Motor neuron (in vitro differentiated cells): ENCODE measurements at regions not wholly inside any gene's neighbourhood (a gene's known extent, or its start where the extent isn't known, plus 50 kb on each side); places are given as distances from the start of the nearest gene placed in this dataset.

Experiments
- ATAC-seq, 8 experiments: fragments of 200-7000 bp; cut with Tn5 transposase; replicated peaks in 6 of 8; 2 replicates each; pipeline ENCODE4 v1.8.0; 2021; ENCODE audit warnings: mild to moderate bottlenecking in 8 of 8, moderate library complexity in 8 of 8
- H3K27ac ChIP-seq, 2 donors: fragments of 250-450 bp; sonication (Bioruptor Pico); 2 replicates each; pipeline ENCODE4 v1.9.0; 2021; ENCODE audit warnings: antibody characterized with exemption in 2 of 2, mild to moderate bottlenecking in 2 of 2, moderate library complexity in 1 of 2
- H3K4me1 ChIP-seq, 2 donors: fragments of 250-450 bp; sonication (Bioruptor Pico); replicated peaks in 1 of 2; 2 replicates each; pipeline ENCODE4 v1.6.1; 2021; ENCODE audit warnings: antibody characterized with exemption in 2 of 2, mild to moderate bottlenecking in 2 of 2, moderate library complexity in 1 of 2
- H3K4me3 ChIP-seq, 5 donors: fragments of 250-450 bp; sonication (Bioruptor Pico); 2 replicates each; pipeline ENCODE4 v1.9.0; 2021; ENCODE audit warnings: antibody characterized with exemption in 5 of 5, mild to moderate bottlenecking in 5 of 5, moderate library complexity in 4 of 5
- WGBS, 10 experiments: fragments of 450-650 bp; shearing (Covaris generic); methylation state at CpG; one replicate each; pipeline ENCODE4 v1.0.0; 2022; 5-methylcytosine and 5-hydroxymethylcytosine counted together
- in situ Hi-C, 9 experiments: fragments of 400-800 bp; cut with MboI; loops; one replicate each; pipeline ENCODE4 v1.15.0; 2021; ENCODE audit warnings: low sequenced_read_pairs in 9 of 9, low pct_unique_long_range_greater_than_20kb in 2 of 9; ENCODE audit not compliant: unreplicated experiment in 9 of 9

DNA sequence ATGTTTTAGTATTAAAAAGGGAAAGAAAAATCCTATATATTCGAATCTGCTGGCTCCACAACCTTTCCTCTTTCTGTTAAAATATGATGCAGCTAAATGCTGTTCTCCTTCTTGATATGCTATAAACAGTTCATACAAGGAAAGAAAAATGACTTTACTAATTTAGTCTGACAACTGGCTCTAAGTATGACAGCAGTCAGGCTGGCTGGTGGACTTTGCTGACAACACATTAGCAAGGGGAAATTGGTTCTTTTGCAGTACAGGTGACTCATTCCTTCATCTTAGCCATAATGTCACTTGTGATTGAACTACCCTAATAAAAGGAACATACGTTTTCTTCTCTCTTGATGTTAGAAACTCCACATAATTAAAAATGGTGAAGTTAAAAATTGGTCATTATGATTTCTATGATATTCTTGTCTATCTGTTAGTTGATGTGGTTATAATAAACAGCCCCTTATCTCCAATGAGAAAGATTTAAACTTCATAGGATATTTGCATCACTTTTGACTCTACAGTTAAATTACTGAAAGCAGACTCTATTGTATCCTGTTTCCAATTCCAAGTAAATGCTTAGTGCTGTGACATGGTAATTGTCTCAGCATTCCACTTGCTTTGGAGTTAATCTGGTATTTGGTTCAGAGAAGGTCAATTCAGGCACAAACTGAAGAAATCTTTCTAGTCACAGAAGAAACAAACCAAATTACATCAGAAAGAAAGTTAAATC, 315.3 kb upstream of the GULP1 start:
- H3K27ac ChIP-seq = no peak overlapping the region
- 45 to 85% (median 63%) methylated on average over 2 of the region's 2 CpGs; no CpG with 5 or more reads in 2 of the 10 experiments for WGBS, 10 experiments
- no peak overlapping the region for H3K4me3 ChIP-seq
- in situ Hi-C loops = no loop called here
- peak in 5 of 8 experiments; percentile 95 to 98 (median 96) for ATAC-seq
- peaks cover 0 to 4% of the 10 kb centered on the region in 2 donors for H3K4me1 ChIP-seq

- 40 to 93% (median 82%) methylated on average over 1 to 3 of the region's 3 CpGs for WGBS, 10 experiments
- H3K4me3 ChIP-seq = no peak overlapping the region
- H3K4me1 ChIP-seq = peaks cover 0 to 4% of the 10 kb centered on the region in 2 donors
- in situ Hi-C loops = no loop called here
- no peak for ATAC-seq
- H3K27ac ChIP-seq = no peak overlapping the region
These were observed 314.7 kb upstream of the GULP1 start for GRCh38 chr2:187976986-187977333.

DNA sequence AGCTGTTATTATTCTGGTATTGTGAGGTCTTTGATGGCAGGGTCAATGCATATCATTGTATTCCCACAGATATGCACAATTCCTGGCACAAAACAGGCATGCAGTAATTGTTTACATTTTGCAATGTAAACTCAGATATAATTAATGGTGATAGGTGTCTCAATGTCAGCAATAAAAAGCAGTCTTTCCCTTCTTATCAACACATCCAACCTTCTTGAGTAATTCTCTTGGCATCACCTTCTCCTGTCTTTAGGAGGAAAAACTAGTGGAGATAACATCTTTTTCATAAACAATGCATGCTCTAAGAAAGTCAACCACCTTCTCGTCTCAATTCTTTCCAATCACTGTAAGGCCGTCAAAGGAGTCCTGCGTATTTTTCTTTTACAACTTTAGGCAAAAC, 313.3 kb upstream of the GULP1 start:
- H3K27ac ChIP-seq = no peak overlapping the region
- no peak overlapping the region for H3K4me3 ChIP-seq
- H3K4me1 ChIP-seq = peaks cover 0 to 4% of the 10 kb centered on the region in 2 donors
- WGBS, 10 experiments = 90 to 100% (median 100%) methylated on average over 2 to 3 of the region's 3 CpGs; no CpG with 5 or more reads in 1 of the 10 experiments
- ATAC-seq = no peak
- in situ Hi-C loops = no loop called here

GRCh38 chr2:187982668-187983067, 309.0 kb upstream of the GULP1 start:
- Histone ChIP-seq H3K4me3 (no peak overlapping the region), H3K27ac (no peak overlapping the region), H3K4me1 (peaks cover 0 to 3% of the 10 kb centered on the region in 2 donors)
- ATAC-seq = peak in 2 of 8 experiments; percentile 79 to 82
- WGBS, 10 experiments = 0 to 100% (median 56%) methylated on average over 1 of the region's 1 CpG; no CpG with 5 or more reads in 2 of the 10 experiments
- in situ Hi-C loops = no loop called here

GRCh38 chr2:187985195-187985594, 306.5 kb upstream of the GULP1 start:
- in situ Hi-C loops = no loop called here
- 50 to 100% (median 84%) methylated on average over 1 to 2 of the region's 2 CpGs; no CpG with 5 or more reads in 3 of the 10 experiments for WGBS, 10 experiments

GRCh38 chr2:187985923-187986322, 305.8 kb upstream of the GULP1 start:
- in situ Hi-C loops = no loop called here
- Histone ChIP-seq H3K4me1 (peaks cover 0 to 3% of the 10 kb centered on the region in 2 donors), H3K4me3 (no peak overlapping the region), H3K27ac (no peak overlapping the region)
- WGBS, 10 experiments = 20 to 90% (median 64%) methylated on average over 1 to 4 of the region's 4 CpGs; no CpG with 5 or more reads in 2 of the 10 experiments
- ATAC-seq = peak in 2 of 8 experiments; percentile 9 to 54

More at GRCh38 chr2:187985195-187985594, 306.5 kb upstream of the GULP1 start:
- Histone ChIP-seq H3K27ac (no peak overlapping the region), H3K4me3 (no peak overlapping the region), H3K4me1 (peaks cover 0 to 3% of the 10 kb centered on the region in 2 donors)
- no peak for ATAC-seq

DNA sequence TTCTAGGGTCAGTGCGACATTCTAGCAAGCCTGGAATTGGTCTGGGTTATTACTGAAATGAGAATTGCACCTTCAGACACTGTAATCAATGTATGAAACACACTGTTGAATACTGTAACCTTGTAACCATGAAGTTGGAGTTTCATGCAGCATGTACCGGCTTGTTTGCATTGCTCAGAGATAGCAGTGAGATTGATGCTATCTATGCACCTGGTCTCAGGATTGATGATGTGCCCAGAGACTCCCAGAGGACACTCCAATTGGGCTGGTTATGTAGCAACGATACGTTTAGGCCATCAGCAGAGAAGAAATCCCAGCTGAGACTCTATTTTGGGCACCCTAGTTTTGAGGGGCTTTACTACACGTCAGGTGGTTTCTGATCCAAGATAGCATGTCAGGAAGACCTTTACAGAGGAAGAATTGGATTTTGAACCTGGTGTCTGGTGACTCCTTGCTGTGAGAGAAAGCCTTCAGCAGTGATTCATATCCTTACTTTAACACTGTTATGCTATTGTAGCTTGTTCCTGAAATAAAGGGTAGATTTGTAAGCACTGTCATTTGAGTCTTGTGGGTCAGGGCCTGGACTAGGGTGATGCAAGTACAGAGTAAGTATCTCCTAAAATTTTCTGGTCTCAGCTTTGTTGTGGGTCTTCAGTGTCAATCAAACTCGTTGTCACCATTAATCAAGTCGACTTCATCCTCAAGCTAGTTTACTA, 305.1 kb upstream of the GULP1 start:
- ATAC-seq = peak in 5 of 8 experiments; percentile 35 to 56 (median 48)
- Histone ChIP-seq H3K4me3 (no peak overlapping the region), H3K27ac (no peak overlapping the region), H3K4me1 (peaks cover 0 to 3% of the 10 kb centered on the region in 2 donors)
- in situ Hi-C loops = no loop called here
- WGBS, 10 experiments = 66 to 100% (median 92%) methylated on average over 2 to 7 of the region's 7 CpGs; no CpG with 5 or more reads in 1 of the 10 experiments

DNA sequence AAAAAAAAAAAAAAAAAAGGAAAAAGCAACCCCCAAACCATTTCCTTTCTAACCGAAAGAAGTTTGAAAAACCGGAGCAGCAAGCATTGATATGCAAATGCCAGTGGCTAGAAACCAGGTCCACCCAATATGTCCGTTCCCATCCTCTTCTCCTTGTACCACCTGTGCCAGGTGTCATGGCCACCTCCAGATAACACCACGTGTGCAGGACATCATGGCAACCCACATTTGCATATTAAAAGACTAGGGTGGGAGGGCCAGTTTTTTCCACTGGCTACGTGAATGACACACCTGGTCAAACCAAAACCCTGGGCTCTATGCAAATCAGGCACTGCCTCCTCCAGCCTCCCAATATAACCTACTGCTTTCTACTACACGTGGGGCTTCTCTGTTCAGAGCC, 303.3 kb upstream of the GULP1 start:
- 0 to 100% (median 66%) methylated on average over 1 to 5 of the region's 6 CpGs for WGBS, 10 experiments
- Histone ChIP-seq H3K4me1 (peaks cover 0 to 3% of the 10 kb centered on the region in 2 donors), H3K4me3 (no peak overlapping the region), H3K27ac (no peak overlapping the region)
- no peak for ATAC-seq
- in situ Hi-C loops = no loop called here

DNA sequence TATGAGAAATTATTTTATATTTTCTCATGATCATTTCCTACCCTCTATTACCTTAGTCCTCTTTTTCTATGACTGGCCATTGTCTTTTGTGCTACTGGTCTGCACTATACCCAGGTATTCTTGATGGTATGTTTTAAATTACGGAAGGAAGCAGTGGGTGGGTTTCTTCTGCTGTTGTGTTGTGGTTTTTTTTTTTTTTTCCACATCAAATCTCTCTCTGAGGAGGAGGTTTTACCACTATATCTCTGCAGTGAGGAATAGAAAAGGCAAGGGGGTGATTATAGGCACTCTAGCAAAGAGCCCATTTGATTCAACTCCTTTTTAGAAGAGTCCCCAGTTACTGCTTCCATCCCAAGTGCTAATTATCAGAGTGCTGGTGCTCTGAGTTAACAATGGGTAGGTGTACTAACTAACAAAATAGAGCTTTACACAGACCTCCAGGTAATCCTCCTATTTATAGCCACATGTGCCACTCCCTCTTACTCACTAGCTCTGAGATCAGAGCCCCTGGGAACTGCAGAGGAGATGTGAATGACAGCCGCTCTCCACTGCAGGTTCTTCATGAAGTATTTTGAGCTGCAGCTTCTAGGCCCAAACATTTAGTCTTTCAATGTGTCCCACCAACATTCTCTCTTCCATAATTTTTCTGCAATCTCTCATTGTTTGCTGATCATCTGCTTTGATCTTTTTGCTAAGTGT, 301.6 kb upstream of the GULP1 start:
- in situ Hi-C loops = no loop called here
- Histone ChIP-seq H3K4me3 (no peak overlapping the region), H3K27ac (no peak overlapping the region), H3K4me1 (peaks cover 0 to 3% of the 10 kb centered on the region in 2 donors)
- no peak for ATAC-seq
- WGBS, 10 experiments = 60 to 100% (median 95%) methylated on average over 1 to 2 of the region's 2 CpGs; no CpG with 5 or more reads in 2 of the 10 experiments

DNA sequence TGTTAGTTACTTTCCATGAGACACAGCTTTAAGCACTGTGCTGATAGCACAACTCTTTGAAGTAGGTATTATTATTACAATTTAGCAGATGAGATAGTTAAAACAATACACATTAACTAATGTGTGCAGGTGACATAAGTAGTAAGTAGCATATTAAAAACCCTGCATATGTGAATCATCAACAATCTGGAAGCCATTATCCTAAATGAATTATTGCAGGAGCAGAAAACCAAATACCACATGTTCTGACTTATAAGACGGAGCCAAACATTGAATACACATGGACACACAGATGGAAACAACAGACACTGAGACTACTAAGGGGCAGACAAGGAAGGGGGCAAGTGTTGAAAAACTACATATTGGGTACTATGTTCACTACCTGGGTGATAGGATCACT, 300.3 kb upstream of the GULP1 start:
- peak in 1 of 8 experiments; percentile 18 for ATAC-seq
- in situ Hi-C loops = no loop called here
- H3K4me1 ChIP-seq = peaks cover 0 to 3% of the 10 kb centered on the region in 2 donors

DNA sequence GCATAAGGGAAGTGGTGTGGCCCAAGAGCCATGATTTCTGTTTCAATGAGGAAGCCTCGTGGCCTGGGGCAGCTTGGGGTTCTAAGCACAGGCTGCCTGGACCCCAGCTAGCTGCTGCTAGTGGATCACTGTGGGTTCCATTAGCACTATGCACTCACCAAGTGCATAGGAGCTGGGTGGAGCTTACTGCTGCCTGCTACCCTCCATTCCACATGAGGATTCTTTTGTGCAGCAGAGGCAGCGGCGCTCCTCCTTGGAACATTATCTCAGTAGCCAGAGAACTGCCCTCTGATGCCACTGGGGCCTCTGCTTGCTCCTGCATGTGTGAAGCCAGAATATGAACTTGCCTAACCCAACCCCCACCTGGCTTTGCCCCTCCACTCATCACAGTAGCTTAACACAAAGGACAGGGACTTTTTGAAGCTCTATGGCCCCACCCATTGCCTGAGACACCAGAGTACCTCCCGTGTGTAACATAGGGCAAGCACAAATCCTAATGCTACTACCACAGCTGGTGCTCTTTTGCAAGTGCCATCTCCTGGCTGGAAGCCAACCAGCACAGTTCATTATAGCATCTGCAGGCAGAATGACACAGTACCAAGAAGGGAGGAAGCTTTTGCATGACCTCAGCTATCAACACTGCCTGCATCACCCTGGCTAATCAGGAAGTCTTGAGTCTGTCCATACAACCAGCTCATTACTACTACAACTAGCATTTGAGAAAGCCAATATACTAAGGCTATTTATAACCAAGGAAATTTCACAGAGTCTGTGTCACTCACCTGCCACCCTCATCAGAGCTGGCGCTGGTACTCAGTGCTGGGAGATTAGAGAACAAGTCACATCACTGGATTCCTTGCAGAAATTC, 297.0 kb upstream of the GULP1 start:
- in situ Hi-C loops = no loop called here
- no peak overlapping the region for H3K4me3 ChIP-seq
- ATAC-seq = peak; percentile 63 to 98 (median 81)
- H3K27ac ChIP-seq = no peak overlapping the region
- WGBS, 10 experiments = 0 to 100% (median 93%) methylated on average over 1 to 2 of the region's 5 CpGs; no CpG with 5 or more reads in 2 of the 10 experiments
- no peaks in the 10 kb centered on the region for H3K4me1 ChIP-seq

More for the DNA sequence above, 300.3 kb upstream of the GULP1 start:
- WGBS, 10 experiments = 33 to 100% (median 83%) methylated on average over 1 of the region's 1 CpG; no CpG with 5 or more reads in 3 of the 10 experiments
- Histone ChIP-seq H3K27ac (no peak overlapping the region), H3K4me3 (no peak overlapping the region)

DNA sequence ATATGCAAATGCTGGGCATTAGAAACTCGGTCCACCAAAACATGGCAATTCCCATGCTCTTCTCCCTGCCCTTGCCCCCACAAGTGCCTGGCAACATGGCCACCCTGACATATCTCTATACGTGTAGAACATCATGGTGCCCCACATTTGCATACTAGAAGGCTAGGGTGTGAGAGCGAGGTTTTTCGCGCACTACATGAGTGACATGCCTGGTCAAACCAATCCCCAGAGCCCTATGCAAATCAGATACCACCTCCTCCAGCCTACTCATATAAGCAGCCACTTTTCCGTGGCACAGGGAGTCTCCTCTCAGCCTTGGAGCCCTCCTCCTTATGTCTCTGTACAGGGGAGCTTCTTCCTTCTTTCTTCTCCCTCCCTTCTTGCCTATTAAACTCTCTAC, 296.1 kb upstream of the GULP1 start:
- H3K27ac ChIP-seq = no peak overlapping the region
- 40 to 79% (median 67%) methylated on average over 1 to 6 of the region's 6 CpGs; no CpG with 5 or more reads in 3 of the 10 experiments for WGBS, 10 experiments
- no peak overlapping the region for H3K4me3 ChIP-seq
- H3K4me1 ChIP-seq = no peaks in the 10 kb centered on the region
- in situ Hi-C loops = no loop called here
- no peak for ATAC-seq
